ENCODE measurements at regions not wholly inside any gene's neighbourhood (a gene's known extent, or its start where the extent isn't known, plus 50 kb on each side); places are given as distances from the start of the nearest gene placed in this dataset.

DNA sequence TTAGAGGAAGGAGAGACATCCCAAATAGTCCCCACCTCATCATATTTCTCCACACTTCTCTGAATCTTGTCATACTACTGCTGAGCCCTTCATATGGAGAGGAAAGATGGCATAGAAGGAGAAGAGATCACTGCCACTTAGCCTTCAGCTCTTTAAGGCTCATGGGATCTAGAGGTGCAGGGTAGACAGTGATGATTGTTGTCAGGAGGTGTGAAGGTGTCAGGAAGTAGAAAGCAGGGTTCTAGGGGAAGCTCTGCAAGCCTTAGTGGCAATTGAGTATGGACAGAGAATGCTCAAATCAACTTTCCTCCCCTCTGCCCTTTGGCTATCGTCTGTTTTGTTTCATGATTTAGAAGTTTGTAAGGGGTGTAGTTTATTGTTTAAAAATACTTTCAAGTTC is 505.7 kb downstream of the ZNF608 start:
- Histone ChIP-seq H3K27ac (no peak overlapping the region), H3K4me3 (no peak overlapping the region)
- TF ChIP-seq, protein P1, sequence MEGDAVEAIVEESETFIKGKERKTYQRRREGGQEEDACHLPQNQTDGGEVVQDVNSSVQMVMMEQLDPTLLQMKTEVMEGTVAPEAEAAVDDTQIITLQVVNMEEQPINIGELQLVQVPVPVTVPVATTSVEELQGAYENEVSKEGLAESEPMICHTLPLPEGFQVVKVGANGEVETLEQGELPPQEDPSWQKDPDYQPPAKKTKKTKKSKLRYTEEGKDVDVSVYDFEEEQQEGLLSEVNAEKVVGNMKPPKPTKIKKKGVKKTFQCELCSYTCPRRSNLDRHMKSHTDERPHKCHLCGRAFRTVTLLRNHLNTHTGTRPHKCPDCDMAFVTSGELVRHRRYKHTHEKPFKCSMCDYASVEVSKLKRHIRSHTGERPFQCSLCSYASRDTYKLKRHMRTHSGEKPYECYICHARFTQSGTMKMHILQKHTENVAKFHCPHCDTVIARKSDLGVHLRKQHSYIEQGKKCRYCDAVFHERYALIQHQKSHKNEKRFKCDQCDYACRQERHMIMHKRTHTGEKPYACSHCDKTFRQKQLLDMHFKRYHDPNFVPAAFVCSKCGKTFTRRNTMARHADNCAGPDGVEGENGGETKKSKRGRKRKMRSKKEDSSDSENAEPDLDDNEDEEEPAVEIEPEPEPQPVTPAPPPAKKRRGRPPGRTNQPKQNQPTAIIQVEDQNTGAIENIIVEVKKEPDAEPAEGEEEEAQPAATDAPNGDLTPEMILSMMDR (IDR thresholded peaks at IDR 0.05): no peak
- no peak for DNase-seq (ENCODE audit: low spot score)

DNA sequence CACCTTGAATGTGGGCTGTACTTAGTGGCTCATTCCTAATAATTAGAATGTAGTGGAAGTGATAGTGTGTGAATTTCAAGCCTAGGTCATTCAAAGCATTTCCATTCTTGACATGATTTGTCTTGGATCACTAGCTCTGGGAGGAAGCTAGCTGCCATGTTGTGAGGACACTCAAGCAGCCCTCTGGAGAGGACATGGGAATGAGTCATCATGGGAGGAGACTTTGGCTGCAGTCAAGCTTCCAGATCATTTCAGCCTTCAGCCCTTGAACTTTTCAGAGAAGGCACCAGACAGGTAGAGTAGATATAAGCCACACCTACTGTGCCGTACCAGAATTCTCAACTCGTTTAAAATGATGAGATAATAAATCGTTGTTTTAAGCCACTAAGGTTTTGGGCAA is 506.9 kb downstream of the ZNF608 start:
- no peak for DNase-seq (ENCODE audit: low spot score)
- Histone ChIP-seq H3K27ac (no peak overlapping the region), H3K4me3 (no peak overlapping the region)
- TF ChIP-seq, protein P1 (IDR thresholded peaks at IDR 0.05): no peak

DNA sequence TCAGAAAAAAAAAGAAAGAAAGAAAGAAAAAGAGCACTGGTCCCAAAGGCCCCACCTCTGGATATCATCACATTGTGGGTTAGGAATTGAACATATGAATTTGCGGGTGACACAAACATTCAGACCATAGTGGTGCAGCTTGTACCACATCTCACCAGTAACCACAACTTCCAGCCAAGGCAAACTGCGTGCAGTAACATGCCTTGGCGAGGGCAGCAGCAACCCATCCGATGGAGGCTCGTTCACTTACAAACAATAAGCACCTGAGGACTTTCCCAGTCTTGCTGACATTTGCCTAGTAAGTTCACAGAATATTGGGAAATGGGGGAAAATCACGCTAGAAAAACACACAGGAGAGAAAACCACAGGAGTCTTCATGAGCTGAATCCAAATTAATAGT is 508.1 kb downstream of the ZNF608 start:
- TF ChIP-seq, protein P1 (IDR thresholded peaks at IDR 0.05): no peak
- no peak for DNase-seq (ENCODE audit: low spot score)
- H3K4me3 ChIP-seq: no peak overlapping the region
- H3K27ac ChIP-seq: no peak overlapping the region

DNA sequence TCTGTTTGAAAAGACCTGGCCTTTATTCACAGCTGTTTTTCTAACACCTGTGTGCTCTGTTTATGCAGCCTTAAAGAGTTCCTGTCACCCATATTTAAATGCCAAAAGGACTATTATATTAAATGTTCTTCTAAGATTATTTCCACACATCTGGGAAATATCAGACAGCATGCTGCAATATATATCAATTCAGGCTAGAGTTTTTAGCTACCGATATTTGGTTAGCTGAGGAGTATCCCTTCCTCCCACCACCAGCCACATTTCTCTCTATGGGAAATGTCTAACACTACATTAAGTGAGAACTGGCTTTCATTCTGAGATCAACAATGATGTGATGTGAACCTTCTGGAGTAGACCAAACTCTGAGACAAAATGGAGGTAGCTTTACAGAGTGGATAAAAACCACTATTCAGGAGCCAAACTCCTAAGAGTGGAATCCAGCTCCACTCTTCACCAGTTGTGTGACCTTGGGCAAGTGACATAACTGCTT is 509.2 kb downstream of the ZNF608 start:
- H3K27ac ChIP-seq: no peak overlapping the region
- H3K4me3 ChIP-seq: no peak overlapping the region
- TF ChIP-seq, protein P1 (IDR thresholded peaks at IDR 0.05): no peak
- no peak for DNase-seq (ENCODE audit: low spot score)

DNA sequence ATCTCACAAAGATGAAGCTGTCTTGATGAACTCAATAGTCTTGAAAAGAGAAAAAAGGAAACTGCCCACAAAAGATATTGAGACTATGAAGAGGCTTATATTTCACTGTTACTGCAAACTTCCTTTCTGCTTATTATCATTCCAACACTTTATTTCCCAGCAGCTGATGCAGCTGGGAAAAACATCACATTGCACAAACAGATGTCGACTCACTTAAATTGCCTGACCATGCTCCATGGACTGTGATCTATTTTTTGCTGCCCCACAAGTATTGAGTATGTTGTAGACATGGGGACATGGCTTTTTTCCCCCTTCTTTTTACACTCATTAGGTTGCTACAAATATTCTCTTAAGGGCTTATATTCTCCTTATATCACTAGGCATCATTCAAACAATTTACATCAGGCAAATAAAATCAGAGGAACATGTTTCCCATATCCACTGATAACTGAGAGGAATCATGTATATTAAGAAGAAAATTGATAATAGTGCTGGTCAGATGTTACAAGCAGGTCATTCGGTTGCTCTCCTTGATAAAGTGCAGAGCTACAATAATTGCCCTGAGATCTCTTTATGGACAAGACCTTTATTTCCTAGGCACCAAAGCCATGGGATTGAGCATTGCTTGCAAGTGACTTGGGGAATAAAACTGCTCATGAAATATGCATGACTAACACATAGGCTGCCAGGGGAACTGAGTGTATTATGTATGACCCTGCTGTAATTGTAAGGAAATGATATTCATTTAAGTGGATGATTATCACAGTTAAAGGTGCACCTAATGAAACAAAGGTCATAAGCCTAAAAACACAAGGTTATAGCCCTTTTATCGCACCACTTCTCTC is 509.9 kb downstream of the ZNF608 start:
- Histone ChIP-seq H3K27ac (no peak overlapping the region), H3K4me3 (no peak overlapping the region)
- no peak for DNase-seq (ENCODE audit: low spot score)
- TF ChIP-seq, protein P1 (IDR thresholded peaks at IDR 0.05): no peak

DNA sequence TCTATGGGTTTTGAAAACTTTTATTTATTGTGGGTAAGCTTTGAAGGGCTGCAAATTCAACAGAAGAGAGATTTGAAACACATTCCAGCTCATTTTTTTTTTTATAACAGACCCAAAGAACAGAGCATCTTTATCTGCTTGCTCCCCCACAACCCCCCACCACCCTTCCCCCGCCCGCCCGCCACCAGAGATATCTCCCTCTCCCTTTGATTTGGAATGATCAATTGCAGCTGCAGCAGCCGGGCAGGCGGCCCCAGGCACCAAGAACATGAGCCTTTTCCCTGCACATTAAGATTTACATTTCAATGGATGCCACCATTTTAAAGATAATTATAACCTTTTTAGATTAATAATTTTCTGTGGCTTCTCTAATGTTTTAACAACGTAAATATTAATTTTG is 510.9 kb downstream of the ZNF608 start:
- TF ChIP-seq, protein P1 (IDR thresholded peaks at IDR 0.05): no peak
- DNase-seq (ENCODE audit: low spot score): no peak
- Histone ChIP-seq H3K4me3 (no peak overlapping the region), H3K27ac (no peak overlapping the region)
